Erythroblast (primary cell): ENCODE measurements at regions not wholly inside any gene's neighbourhood (a gene's known extent, or its start where the extent isn't known, plus 50 kb on each side); places are given as distances from the start of the nearest gene placed in this dataset.

Source experiments
- GATA1 ChIP-seq: IDR thresholded peaks from 2 replicates; pipeline ENCODE4 v1.6.1; 2011; ENCODE audit warnings: low read depth, mild to moderate bottlenecking, control low read depth, low read length, moderate library complexity
- POLR2A ChIP-seq: IDR thresholded peaks from 2 replicates; pipeline ENCODE4 v1.6.1; 2011; ENCODE audit warnings: mild to moderate bottlenecking, low read length

- TF ChIP-seq POLR2A: no peak
- TF ChIP-seq GATA1: no peak
These were observed 147.1 kb upstream of the MYCN start for GRCh38 chr2:15793078-15793913.
